Upper lobe of right lung (tissue), 1 donor: ENCODE measurements at regions not wholly inside any gene's neighbourhood (a gene's known extent, or its start where the extent isn't known, plus 50 kb on each side); places are given as distances from the start of the nearest gene placed in this dataset.

Source experiments
- ATAC-seq: fragments of 200-7000 bp; cut with Tn5 transposase; one replicate; pipeline ENCODE4 v1.9.1; 2020; ENCODE audit warnings: mild to moderate bottlenecking, moderate library complexity
- DNase-seq: peaks from one replicate; pipeline ENCODE4 v3.0.0-alpha.2; 2020
- H3K27ac ChIP-seq: fragments of 200-600 bp; one replicate; pipeline ENCODE4 v1.8.0; 2022
- H3K27me3 ChIP-seq: fragments of 200-600 bp; one replicate; pipeline ENCODE4 v1.8.0; 2022; ENCODE audit warnings: mild to moderate bottlenecking
- H3K36me3 ChIP-seq: fragments of 200-600 bp; one replicate; pipeline ENCODE4 v1.8.0; 2022
- H3K4me1 ChIP-seq: fragments of 200-600 bp; one replicate; pipeline ENCODE4 v1.8.0; 2022
- H3K4me3 ChIP-seq: fragments of 200-600 bp; one replicate; pipeline ENCODE4 v1.8.0; 2022; ENCODE audit warnings: mild to moderate bottlenecking
- H3K9me3 ChIP-seq: fragments of 200-600 bp; one replicate; pipeline ENCODE4 v1.8.0; 2022
- intact Hi-C: fragments of 100-400 bp; cut with DNase I; formaldehyde crosslinking; loops from one replicate; pipeline ENCODE4 v1.11.0; 2022
- TF ChIP-seq, protein P1 (sequence below): fragments of 200-600 bp; IDR thresholded peaks from one replicate; pipeline ENCODE4 v1.8.0; 2022; ENCODE audit warnings: antibody characterized with exemption
- donor health status: DM: no; HTN: yes; CAD: no; lungs with severe emphysema.

DNA sequence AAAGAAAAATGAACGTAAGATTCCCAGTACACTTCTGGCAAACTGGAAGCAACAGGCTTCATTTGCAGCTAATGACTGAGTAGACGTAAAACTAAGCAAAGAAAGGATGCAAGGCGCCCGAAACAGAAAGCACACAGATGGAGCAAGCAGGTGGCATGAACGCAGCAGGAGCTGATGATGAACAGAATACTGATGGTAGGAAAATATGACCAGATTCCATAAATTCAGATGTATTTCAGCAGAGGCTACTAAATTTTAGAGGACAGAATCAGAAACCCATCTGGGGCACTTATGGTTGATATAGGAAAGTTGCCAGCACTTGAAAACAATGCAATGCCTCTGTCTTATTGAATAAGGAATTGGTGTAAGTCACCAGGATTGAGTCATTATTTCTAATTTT lies 658.7 kb upstream of the LINC00305 start:
- intact Hi-C loops: no loop called here
- no peaks in the 10 kb centered on the region for H3K9me3 ChIP-seq
- H3K27me3 ChIP-seq: no peaks in the 10 kb centered on the region
- DNase-seq: no peak
- no peak for ATAC-seq
- no peak overlapping the region for H3K27ac ChIP-seq
- H3K4me3 ChIP-seq: no peak overlapping the region
- H3K4me1 ChIP-seq: no peaks in the 10 kb centered on the region
- TF ChIP-seq, protein P1, sequence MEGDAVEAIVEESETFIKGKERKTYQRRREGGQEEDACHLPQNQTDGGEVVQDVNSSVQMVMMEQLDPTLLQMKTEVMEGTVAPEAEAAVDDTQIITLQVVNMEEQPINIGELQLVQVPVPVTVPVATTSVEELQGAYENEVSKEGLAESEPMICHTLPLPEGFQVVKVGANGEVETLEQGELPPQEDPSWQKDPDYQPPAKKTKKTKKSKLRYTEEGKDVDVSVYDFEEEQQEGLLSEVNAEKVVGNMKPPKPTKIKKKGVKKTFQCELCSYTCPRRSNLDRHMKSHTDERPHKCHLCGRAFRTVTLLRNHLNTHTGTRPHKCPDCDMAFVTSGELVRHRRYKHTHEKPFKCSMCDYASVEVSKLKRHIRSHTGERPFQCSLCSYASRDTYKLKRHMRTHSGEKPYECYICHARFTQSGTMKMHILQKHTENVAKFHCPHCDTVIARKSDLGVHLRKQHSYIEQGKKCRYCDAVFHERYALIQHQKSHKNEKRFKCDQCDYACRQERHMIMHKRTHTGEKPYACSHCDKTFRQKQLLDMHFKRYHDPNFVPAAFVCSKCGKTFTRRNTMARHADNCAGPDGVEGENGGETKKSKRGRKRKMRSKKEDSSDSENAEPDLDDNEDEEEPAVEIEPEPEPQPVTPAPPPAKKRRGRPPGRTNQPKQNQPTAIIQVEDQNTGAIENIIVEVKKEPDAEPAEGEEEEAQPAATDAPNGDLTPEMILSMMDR: no peak
- no peaks in the 10 kb centered on the region for H3K36me3 ChIP-seq

- ATAC-seq (no peak), DNase-seq (no peak)
- Histone ChIP-seq H3K27me3 (no peaks in the 10 kb centered on the region), H3K36me3 (no peaks in the 10 kb centered on the region), H3K9me3 (no peaks in the 10 kb centered on the region), H3K4me3 (no peak overlapping the region), H3K4me1 (no peaks in the 10 kb centered on the region), H3K27ac (no peak overlapping the region)
- intact Hi-C loops: no loop called here
- TF ChIP-seq, protein P1: no peak
These were observed 657.8 kb upstream of the LINC00305 start for GRCh38 chr18:64806691-64807090.

DNA sequence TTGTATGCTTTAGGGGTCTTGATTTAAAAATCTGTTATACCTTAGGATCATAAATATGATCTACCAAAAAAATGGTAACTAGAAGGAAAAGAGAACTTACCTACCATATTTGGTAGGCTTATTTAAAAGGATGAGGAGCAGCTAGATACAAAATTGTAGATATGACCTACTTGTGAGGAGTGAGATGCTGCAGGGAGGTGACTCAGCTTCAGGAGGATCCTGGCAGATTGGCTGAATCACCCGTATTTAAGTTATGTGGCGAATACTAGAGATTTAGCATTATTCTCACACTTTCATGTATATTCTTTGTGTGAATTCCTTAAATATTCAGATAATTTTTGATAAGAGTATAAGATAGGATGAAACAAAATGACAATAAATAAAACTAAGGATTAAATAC lies 657.3 kb upstream of the LINC00305 start:
- no peaks in the 10 kb centered on the region for H3K36me3 ChIP-seq
- DNase-seq: no peak
- H3K9me3 ChIP-seq: no peaks in the 10 kb centered on the region
- H3K4me1 ChIP-seq: no peaks in the 10 kb centered on the region
- TF ChIP-seq, protein P1: no peak
- H3K27ac ChIP-seq: no peak overlapping the region
- no peaks in the 10 kb centered on the region for H3K27me3 ChIP-seq
- intact Hi-C loops: no loop called here
- ATAC-seq: no peak
- H3K4me3 ChIP-seq: no peak overlapping the region

DNA sequence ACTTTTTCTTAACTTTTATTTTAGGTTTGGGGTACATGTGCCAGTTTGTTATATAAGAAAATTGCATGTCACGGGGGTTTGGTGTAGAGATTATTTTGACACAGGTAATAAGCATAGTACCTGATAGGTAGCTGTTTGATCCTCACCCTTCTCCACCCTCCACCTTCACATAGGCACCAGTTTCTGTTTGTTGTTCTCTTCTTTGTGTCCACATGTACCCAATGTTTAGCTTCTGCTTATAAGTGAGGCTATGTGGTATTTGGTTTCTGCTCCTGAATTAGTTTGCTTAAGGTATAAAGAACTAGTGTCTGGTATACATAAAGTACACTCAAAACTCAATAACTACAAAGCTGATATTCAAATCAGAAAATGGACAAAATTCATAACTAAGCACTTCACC lies 654.6 kb upstream of the LINC00305 start:
- Histone ChIP-seq H3K36me3 (no peaks in the 10 kb centered on the region), H3K4me1 (no peaks in the 10 kb centered on the region), H3K27me3 (no peaks in the 10 kb centered on the region), H3K27ac (no peak overlapping the region), H3K9me3 (no peaks in the 10 kb centered on the region), H3K4me3 (no peak overlapping the region)
- DNase-seq (no peak), ATAC-seq (no peak)
- TF ChIP-seq, protein P1: no peak
- intact Hi-C loops: no loop called here

GRCh38 chr18:64800151-64800550 lies 651.3 kb upstream of the LINC00305 start:
- intact Hi-C loops: no loop called here
- no peaks in the 10 kb centered on the region for H3K9me3 ChIP-seq
- TF ChIP-seq, protein P1: no peak
- no peaks in the 10 kb centered on the region for H3K36me3 ChIP-seq
- no peaks in the 10 kb centered on the region for H3K27me3 ChIP-seq
- ATAC-seq (no peak), DNase-seq (no peak)
- no peaks in the 10 kb centered on the region for H3K4me1 ChIP-seq
- H3K4me3 ChIP-seq: no peak overlapping the region
- no peak overlapping the region for H3K27ac ChIP-seq

GRCh38 chr18:64799376-64799775 lies 650.5 kb upstream of the LINC00305 start:
- H3K4me1 ChIP-seq: no peaks in the 10 kb centered on the region
- TF ChIP-seq, protein P1: no peak
- no peaks in the 10 kb centered on the region for H3K27me3 ChIP-seq
- H3K36me3 ChIP-seq: no peaks in the 10 kb centered on the region
- no peak overlapping the region for H3K27ac ChIP-seq
- intact Hi-C loops: no loop called here
- no peak overlapping the region for H3K4me3 ChIP-seq
- H3K9me3 ChIP-seq: no peaks in the 10 kb centered on the region
- ATAC-seq (no peak), DNase-seq (no peak)
